LNCAP (cell line): ENCODE measurements at regions not wholly inside any gene's neighbourhood (a gene's known extent, or its start where the extent isn't known, plus 50 kb on each side); places are given as distances from the start of the nearest gene placed in this dataset.
A peak's percentile ranks its signal among the peaks of the same experiment; 100 is the strongest.

Experiments used
- CTCF ChIP-seq: fragments of 450-650 bp; IDR thresholded peaks from 2 replicates; pipeline ENCODE4 v1.5.1; 2017; ENCODE audit warnings: mild to moderate bottlenecking

GRCh38 chr15:47599806-47600205 is 117.5 kb upstream of the SEMA6D start:
- TF ChIP-seq CTCF, result no peak

- no peak for TF ChIP-seq CTCF
Observed at GRCh38 chr15:47602121-47602520, 115.2 kb upstream of the SEMA6D start.

GRCh38 chr15:47603026-47603425 is 114.3 kb upstream of the SEMA6D start:
- no peak for TF ChIP-seq CTCF

- no peak for TF ChIP-seq CTCF
Observed at GRCh38 chr15:47607695-47608094, 109.6 kb upstream of the SEMA6D start.

- no peak for TF ChIP-seq CTCF
Observed at GRCh38 chr15:47609693-47610092, 107.6 kb upstream of the SEMA6D start.

GRCh38 chr15:47610736-47611135 is 106.6 kb upstream of the SEMA6D start:
- no peak; the same call in 1 of the 2 replicates for TF ChIP-seq CTCF

- peak; percentile 33; the same call in 1 of the 2 replicates for TF ChIP-seq CTCF
Observed at GRCh38 chr15:47614360-47615011, 102.8 kb upstream of the SEMA6D start.

- TF ChIP-seq CTCF, result no peak
Observed at GRCh38 chr15:47616876-47617275, 100.4 kb upstream of the SEMA6D start.
